Fibroblast of lung (primary cell): ENCODE measurements at regions not wholly inside any gene's neighbourhood (a gene's known extent, or its start where the extent isn't known, plus 50 kb on each side); places are given as distances from the start of the nearest gene placed in this dataset.
"Not testable (repeated sequence)": the region's sequence is repeated elsewhere in the genome, so short reads cannot be mapped to it uniquely, and the experiment has no call there.

ENCODE experiments used
- DNase-seq, 2 donors: peaks; one replicate each; pipeline versions ENCODE4 v3.0.0 to v3.0.0-alpha.2; 2010; ENCODE audit warnings: low read depth in 2 of 2
- H2AFZ ChIP-seq: 2 replicates; pipeline ENCODE4 v1.5.1; 2012; ENCODE audit warnings: low read length, control low read depth, inconsistent platforms
- H3K27ac ChIP-seq: 2 replicates; pipeline ENCODE4 v1.5.1; 2011; ENCODE audit warnings: low read length, control low read depth; ENCODE audit not compliant: insufficient read depth
- H3K27me3 ChIP-seq: 2 replicates; pipeline ENCODE4 v1.5.1; 2011; ENCODE audit warnings: mild to moderate bottlenecking, low read length; ENCODE audit not compliant: control insufficient read depth, insufficient read depth
- H3K36me3 ChIP-seq: 2 replicates; pipeline ENCODE4 v1.5.1; 2011; ENCODE audit warnings: low read length; ENCODE audit not compliant: control insufficient read depth, insufficient read depth
- H3K4me1 ChIP-seq: 2 replicates; pipeline ENCODE4 v1.5.1; 2011; ENCODE audit warnings: low read length; ENCODE audit not compliant: control insufficient read depth, insufficient read depth; ENCODE audit errors: extremely low read depth
- H3K4me2 ChIP-seq: 2 replicates; pipeline ENCODE4 v1.5.1; 2011; ENCODE audit warnings: low read length, control low read depth; ENCODE audit not compliant: insufficient read depth; ENCODE audit errors: extremely low read depth
- H3K4me3 ChIP-seq, 4 experiments: fragments of 200-600 bp in 1 of 4; sonication (generic) in 1 of 4; replicated peaks in 1 of 4; 2 replicates each; pipeline ENCODE4 v1.5.1; 2011 to 2016; ENCODE audit warnings: low read length in 4 of 4, low read depth in 3 of 4, mild to moderate bottlenecking in 3 of 4, control low read depth in 2 of 4, inconsistent platforms in 1 of 4, mixed read lengths in 1 of 4; ENCODE audit not compliant: insufficient read depth in 1 of 4; ENCODE audit errors: control extremely low read depth in 1 of 4
- H3K79me2 ChIP-seq: 2 replicates; pipeline ENCODE4 v1.5.1; 2012; ENCODE audit warnings: mild to moderate bottlenecking, low read length, inconsistent platforms; ENCODE audit not compliant: control insufficient read depth, insufficient read depth
- H3K9ac ChIP-seq: 2 replicates; pipeline ENCODE4 v1.5.1; 2011; ENCODE audit warnings: mild to moderate bottlenecking, low read length, control low read depth; ENCODE audit not compliant: insufficient read depth
- H3K9me3 ChIP-seq: 2 replicates; pipeline ENCODE4 v1.5.1; 2012; ENCODE audit warnings: low read depth, low read length; ENCODE audit not compliant: control insufficient read depth, insufficient read depth
- H4K20me1 ChIP-seq: 2 replicates; pipeline ENCODE4 v1.5.1; 2011; ENCODE audit warnings: low read length; ENCODE audit not compliant: control insufficient read depth, insufficient read depth; ENCODE audit errors: extremely low read depth
- EZH2 ChIP-seq: IDR thresholded peaks from 2 replicates; pipeline ENCODE4 v1.5.1; 2012; ENCODE audit warnings: low read length, control low read depth, mild to moderate bottlenecking; ENCODE audit errors: missing control alignments
- TF ChIP-seq, protein P1 (sequence below), 2 donors: IDR thresholded peaks in 1 of 2; conservative IDR thresholded peaks in 1 of 2; 1 replicate in 1 of 2; 2 replicates in 1 of 2; pipeline ENCODE4 v1.5.1; 2011 to 2012; ENCODE audit warnings: low read length in 2 of 2, control low read depth in 1 of 2, inconsistent platforms in 1 of 2, low read depth in 1 of 2, mild to moderate bottlenecking in 1 of 2

DNA sequence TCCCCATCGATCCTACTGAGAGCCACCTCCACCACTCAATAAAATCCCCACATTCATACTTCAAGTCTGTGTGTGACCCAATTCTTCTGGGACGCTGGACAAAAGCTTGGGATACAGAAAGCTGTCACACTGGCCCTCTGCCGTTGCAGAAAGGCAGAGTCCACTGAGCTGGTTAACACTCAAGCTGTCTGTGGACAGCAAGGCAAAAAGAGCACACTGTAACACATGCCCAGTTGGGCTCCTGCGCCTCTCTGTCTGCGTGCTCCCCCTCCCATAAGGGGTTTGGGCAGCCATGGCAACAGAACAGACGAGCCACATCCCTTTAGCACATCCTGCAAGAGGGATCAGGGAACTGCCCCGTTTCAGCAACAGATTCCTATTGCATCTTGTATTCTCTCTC, 106.9 kb upstream of the RGPD4 start:
- no peaks in the 10 kb centered on the region for H3K9me3 ChIP-seq
- H3K36me3 ChIP-seq: no peaks in the 10 kb centered on the region
- no peaks in the 10 kb centered on the region for H3K79me2 ChIP-seq
- no peak overlapping the region for H3K9ac ChIP-seq
- H3K27ac ChIP-seq: no peak overlapping the region
- H3K4me1 ChIP-seq: no peaks in the 10 kb centered on the region
- no peaks in the 10 kb centered on the region for H4K20me1 ChIP-seq
- H3K4me3 ChIP-seq: no peak overlapping the region
- no peak overlapping the region for H3K4me2 ChIP-seq
- no peaks in the 10 kb centered on the region for H3K27me3 ChIP-seq
- H2AFZ ChIP-seq: no peak overlapping the region
- no peak for DNase-seq
- TF ChIP-seq, protein P1, sequence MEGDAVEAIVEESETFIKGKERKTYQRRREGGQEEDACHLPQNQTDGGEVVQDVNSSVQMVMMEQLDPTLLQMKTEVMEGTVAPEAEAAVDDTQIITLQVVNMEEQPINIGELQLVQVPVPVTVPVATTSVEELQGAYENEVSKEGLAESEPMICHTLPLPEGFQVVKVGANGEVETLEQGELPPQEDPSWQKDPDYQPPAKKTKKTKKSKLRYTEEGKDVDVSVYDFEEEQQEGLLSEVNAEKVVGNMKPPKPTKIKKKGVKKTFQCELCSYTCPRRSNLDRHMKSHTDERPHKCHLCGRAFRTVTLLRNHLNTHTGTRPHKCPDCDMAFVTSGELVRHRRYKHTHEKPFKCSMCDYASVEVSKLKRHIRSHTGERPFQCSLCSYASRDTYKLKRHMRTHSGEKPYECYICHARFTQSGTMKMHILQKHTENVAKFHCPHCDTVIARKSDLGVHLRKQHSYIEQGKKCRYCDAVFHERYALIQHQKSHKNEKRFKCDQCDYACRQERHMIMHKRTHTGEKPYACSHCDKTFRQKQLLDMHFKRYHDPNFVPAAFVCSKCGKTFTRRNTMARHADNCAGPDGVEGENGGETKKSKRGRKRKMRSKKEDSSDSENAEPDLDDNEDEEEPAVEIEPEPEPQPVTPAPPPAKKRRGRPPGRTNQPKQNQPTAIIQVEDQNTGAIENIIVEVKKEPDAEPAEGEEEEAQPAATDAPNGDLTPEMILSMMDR (conservative IDR thresholded peaks at IDR 0.05 in 1 of 2, IDR thresholded peaks at IDR 0.05 in 1 of 2; ENCODE audit: low read depth in 1 of 2, low read length in 2 of 2): no peak
- no peak for TF ChIP-seq EZH2

DNA sequence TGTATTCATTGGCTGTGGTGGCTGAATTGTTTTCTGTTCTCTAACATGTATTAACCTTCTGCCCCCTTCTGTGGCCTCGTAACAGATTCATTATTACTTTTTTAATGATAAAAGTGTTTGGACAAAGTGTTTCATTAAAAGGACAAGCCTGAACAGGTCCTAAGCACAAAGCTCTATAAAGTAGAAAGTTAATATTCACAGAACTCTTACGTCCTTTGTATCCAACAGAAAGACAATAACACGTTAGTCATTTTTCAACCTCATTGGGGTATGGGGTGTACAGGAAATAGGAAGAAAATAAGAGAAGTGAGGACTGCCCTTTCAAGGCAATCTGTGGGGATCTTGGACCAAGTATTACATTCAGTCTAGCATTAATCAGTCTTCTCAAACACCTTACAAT, 105.5 kb upstream of the RGPD4 start:
- Histone ChIP-seq H2AFZ (no peak overlapping the region), H3K4me2 (no peak overlapping the region), H3K4me1 (no peaks in the 10 kb centered on the region), H3K9me3 (no peaks in the 10 kb centered on the region), H3K79me2 (no peaks in the 10 kb centered on the region), H3K27ac (no peak overlapping the region), H3K4me3 (no peak overlapping the region), H3K36me3 (no peaks in the 10 kb centered on the region), H3K9ac (no peak overlapping the region), H4K20me1 (no peaks in the 10 kb centered on the region), H3K27me3 (no peaks in the 10 kb centered on the region)
- TF ChIP-seq, protein P1 (conservative IDR thresholded peaks at IDR 0.05 in 1 of 2, IDR thresholded peaks at IDR 0.05 in 1 of 2; ENCODE audit: low read depth in 1 of 2, low read length in 2 of 2): no peak
- DNase-seq: no peak

DNA sequence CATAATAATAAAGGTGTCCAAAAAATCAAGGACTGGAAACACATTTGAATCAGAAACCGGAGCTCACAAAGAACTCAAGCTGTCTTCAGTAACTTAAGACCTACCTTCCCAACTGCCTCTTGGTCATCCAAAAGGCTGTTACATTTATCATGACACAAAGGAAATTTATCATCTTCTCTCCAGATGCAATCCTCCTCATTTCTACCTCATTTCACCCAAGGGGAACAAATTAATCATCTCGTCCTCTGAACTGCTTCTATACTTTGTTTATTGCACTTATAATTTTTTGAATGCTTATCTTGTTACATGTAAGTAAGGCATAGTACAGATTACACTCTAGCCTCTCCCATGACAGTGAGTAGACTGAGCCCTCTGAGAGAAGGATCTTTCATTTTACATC, 105.1 kb upstream of the RGPD4 start:
- H4K20me1 ChIP-seq: no peaks in the 10 kb centered on the region
- no peak overlapping the region for H2AFZ ChIP-seq
- no peaks in the 10 kb centered on the region for H3K4me1 ChIP-seq
- no peak overlapping the region for H3K4me3 ChIP-seq
- no peak overlapping the region for H3K9ac ChIP-seq
- no peaks in the 10 kb centered on the region for H3K79me2 ChIP-seq
- H3K36me3 ChIP-seq: no peaks in the 10 kb centered on the region
- no peak overlapping the region for H3K4me2 ChIP-seq
- TF ChIP-seq, protein P1 (conservative IDR thresholded peaks at IDR 0.05 in 1 of 2, IDR thresholded peaks at IDR 0.05 in 1 of 2; ENCODE audit: low read depth in 1 of 2, low read length in 2 of 2): no peak
- no peak for TF ChIP-seq EZH2
- H3K27ac ChIP-seq: no peak overlapping the region
- no peaks in the 10 kb centered on the region for H3K27me3 ChIP-seq
- DNase-seq: no peak
- H3K9me3 ChIP-seq: no peaks in the 10 kb centered on the region

DNA sequence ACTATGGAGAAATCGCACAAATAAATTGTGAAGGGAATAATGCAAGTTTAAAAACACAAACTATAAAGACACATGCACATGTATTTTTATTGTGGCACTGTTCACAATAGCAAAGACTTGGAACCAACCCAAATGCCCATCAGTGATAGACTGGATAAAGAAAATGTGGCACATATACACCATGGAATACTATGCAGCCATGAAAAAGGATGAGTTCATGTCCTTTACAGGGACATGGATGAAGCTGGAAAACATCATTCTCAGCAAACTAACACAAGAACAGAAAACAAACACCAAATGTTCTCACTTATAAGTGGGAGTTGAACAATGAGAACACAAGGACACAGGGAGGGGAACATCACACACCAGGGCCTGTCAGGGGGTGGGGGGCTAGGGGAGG, 100.9 kb upstream of the RGPD4 start:
- DNase-seq, H3K36me3 ChIP-seq, H4K20me1 ChIP-seq, H2AFZ ChIP-seq, H3K79me2 ChIP-seq, H3K4me2 ChIP-seq, H3K27me3 ChIP-seq, H3K4me3 ChIP-seq, H3K4me1 ChIP-seq, H3K9me3 ChIP-seq, H3K9ac ChIP-seq, H3K27ac ChIP-seq: not testable (repeated sequence)
